Endothelial cell (in vitro differentiated cells): ENCODE measurements at regions not wholly inside any gene's neighbourhood (a gene's known extent, or its start where the extent isn't known, plus 50 kb on each side); places are given as distances from the start of the nearest gene placed in this dataset.

Experiments
- DNase-seq: peaks from one replicate; pipeline ENCODE4 v3.0.0; 2021; ENCODE audit warnings: low spot score
- H3K27ac Mint-ChIP-seq: one replicate; pipeline ENCODE4 v1.8.0; 2021; ENCODE audit warnings: mixed read lengths, inconsistent platforms; ENCODE audit not compliant: unreplicated experiment
- H3K27me3 Mint-ChIP-seq: one replicate; pipeline ENCODE4 v1.8.0; 2021; ENCODE audit warnings: mild to moderate bottlenecking, moderate library complexity, mixed read lengths, inconsistent platforms; ENCODE audit not compliant: unreplicated experiment
- H3K36me3 Mint-ChIP-seq: one replicate; pipeline ENCODE4 v1.8.0; 2021; ENCODE audit warnings: mild to moderate bottlenecking, low read depth, mixed read lengths, inconsistent platforms; ENCODE audit not compliant: unreplicated experiment
- H3K4me1 Mint-ChIP-seq: one replicate; pipeline ENCODE4 v1.8.0; 2021; ENCODE audit warnings: mild to moderate bottlenecking, mixed read lengths, inconsistent platforms; ENCODE audit not compliant: unreplicated experiment
- H3K4me3 Mint-ChIP-seq: one replicate; pipeline ENCODE4 v1.8.0; 2021; ENCODE audit warnings: mild to moderate bottlenecking, mixed read lengths, inconsistent platforms; ENCODE audit not compliant: unreplicated experiment
- H3K9me3 Mint-ChIP-seq: one replicate; pipeline ENCODE4 v1.8.0; 2021; ENCODE audit warnings: mixed read lengths, inconsistent platforms; ENCODE audit not compliant: unreplicated experiment
- TF ChIP-seq, protein P1 (sequence below): fragments of 200-600 bp; sonication (generic); IDR thresholded peaks from one replicate; pipeline ENCODE4 v1.5.0; 2021; ENCODE audit warnings: antibody characterized with exemption; ENCODE audit not compliant: unreplicated experiment

DNA sequence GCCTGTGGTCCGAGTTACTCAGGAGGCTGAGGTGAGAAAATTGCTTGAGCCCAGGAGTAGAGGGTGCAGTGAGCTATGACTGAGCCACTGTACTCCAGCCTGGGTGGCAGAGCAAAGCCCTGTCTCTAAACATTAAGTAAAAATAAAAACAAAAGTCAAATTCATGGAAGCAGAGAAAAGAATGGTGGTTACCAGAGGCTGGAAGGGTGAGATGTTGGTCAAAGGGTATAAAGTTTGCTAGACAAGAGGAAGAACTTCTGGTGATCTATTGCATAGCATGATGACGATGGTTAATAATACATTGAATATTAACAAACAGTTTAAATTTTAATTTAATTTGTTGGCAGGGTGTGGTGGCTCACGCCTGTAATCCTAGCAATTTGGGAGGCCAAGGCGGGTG lies 68.1 kb downstream of the CRPPA start:
- Mint-ChIP-seq H3K27me3 (no peaks in the 10 kb centered on the region), H3K36me3 (no peaks in the 10 kb centered on the region), H3K4me3 (no peak overlapping the region), H3K9me3 (no peaks in the 10 kb centered on the region), H3K27ac (no peak overlapping the region), H3K4me1 (no peaks in the 10 kb centered on the region)
- TF ChIP-seq, protein P1, sequence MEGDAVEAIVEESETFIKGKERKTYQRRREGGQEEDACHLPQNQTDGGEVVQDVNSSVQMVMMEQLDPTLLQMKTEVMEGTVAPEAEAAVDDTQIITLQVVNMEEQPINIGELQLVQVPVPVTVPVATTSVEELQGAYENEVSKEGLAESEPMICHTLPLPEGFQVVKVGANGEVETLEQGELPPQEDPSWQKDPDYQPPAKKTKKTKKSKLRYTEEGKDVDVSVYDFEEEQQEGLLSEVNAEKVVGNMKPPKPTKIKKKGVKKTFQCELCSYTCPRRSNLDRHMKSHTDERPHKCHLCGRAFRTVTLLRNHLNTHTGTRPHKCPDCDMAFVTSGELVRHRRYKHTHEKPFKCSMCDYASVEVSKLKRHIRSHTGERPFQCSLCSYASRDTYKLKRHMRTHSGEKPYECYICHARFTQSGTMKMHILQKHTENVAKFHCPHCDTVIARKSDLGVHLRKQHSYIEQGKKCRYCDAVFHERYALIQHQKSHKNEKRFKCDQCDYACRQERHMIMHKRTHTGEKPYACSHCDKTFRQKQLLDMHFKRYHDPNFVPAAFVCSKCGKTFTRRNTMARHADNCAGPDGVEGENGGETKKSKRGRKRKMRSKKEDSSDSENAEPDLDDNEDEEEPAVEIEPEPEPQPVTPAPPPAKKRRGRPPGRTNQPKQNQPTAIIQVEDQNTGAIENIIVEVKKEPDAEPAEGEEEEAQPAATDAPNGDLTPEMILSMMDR: no peak
- no peak for DNase-seq

DNA sequence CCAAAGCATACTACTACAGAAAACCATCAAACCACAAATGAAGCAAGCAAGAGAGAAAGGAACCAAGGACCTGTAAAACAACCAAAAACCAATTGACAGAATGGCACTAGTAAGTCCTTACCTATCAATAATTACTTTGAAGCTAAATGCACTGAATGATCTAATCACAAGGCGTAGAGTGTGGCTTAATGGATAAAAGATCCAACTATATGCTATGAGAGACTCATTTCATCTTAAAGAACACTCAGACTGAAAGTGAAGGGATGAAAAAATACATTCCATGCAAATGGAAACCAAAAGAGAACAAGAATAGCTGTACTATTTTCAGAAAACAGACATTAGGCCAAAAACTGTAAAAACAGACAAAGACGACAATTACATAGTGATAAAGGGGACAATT lies 70.7 kb downstream of the CRPPA start:
- Mint-ChIP-seq H3K9me3 (no peaks in the 10 kb centered on the region), H3K4me3 (no peak overlapping the region)

DNA sequence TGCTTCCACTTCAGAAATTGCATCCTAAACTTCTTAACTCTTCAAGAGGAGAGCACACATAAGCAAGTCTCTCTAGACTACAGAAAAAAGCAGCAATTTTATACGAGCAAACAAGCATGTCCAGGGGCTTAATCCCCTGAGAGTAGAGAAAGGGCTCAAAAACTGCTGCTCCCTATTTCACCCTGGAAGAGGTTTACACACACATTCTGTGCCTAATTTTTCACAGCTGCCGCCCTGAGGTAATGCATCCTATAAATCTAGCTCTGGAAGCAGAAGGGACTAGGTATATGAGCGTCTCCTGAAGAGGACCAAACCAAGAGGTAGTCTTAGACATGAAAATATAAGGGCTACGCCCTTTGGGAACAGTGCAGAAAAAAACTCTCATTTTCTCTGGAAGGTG lies 73.1 kb downstream of the CRPPA start:
- Mint-ChIP-seq H3K9me3 (no peaks in the 10 kb centered on the region), H3K27me3 (no peaks in the 10 kb centered on the region), H3K27ac (no peak overlapping the region), H3K4me3 (no peak overlapping the region), H3K4me1 (no peaks in the 10 kb centered on the region), H3K36me3 (no peaks in the 10 kb centered on the region)
- no peak for DNase-seq
- TF ChIP-seq, protein P1: no peak

More for the DNA sequence above, 70.7 kb downstream of the CRPPA start:
- TF ChIP-seq, protein P1: no peak
- DNase-seq: no peak
- no peak overlapping the region for H3K27ac Mint-ChIP-seq
- H3K27me3 Mint-ChIP-seq: no peaks in the 10 kb centered on the region
- H3K4me1 Mint-ChIP-seq: no peaks in the 10 kb centered on the region
- no peaks in the 10 kb centered on the region for H3K36me3 Mint-ChIP-seq

DNA sequence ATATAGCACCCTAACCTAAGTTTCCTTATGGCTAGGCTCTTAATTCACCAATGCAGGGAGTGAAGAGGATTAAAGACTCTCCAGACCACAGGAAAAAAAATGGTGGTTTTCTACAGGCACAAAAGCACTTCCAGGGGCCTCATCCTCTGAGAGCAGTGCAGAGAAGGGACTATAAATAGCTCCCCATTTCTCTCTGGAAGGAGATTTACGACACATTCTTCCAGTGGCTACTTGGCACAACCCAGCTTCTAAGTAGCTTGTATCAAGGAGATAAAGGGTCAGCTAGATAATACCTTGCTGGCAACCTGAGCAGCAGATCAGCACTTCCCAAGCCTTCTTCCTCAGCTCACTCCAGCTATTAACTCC lies 73.5 kb downstream of the CRPPA start:
- no peaks in the 10 kb centered on the region for H3K9me3 Mint-ChIP-seq
- no peak overlapping the region for H3K4me3 Mint-ChIP-seq
- DNase-seq: no peak
- no peak overlapping the region for H3K27ac Mint-ChIP-seq
- no peaks in the 10 kb centered on the region for H3K27me3 Mint-ChIP-seq
- TF ChIP-seq, protein P1: no peak
- no peaks in the 10 kb centered on the region for H3K4me1 Mint-ChIP-seq
- no peaks in the 10 kb centered on the region for H3K36me3 Mint-ChIP-seq

DNA sequence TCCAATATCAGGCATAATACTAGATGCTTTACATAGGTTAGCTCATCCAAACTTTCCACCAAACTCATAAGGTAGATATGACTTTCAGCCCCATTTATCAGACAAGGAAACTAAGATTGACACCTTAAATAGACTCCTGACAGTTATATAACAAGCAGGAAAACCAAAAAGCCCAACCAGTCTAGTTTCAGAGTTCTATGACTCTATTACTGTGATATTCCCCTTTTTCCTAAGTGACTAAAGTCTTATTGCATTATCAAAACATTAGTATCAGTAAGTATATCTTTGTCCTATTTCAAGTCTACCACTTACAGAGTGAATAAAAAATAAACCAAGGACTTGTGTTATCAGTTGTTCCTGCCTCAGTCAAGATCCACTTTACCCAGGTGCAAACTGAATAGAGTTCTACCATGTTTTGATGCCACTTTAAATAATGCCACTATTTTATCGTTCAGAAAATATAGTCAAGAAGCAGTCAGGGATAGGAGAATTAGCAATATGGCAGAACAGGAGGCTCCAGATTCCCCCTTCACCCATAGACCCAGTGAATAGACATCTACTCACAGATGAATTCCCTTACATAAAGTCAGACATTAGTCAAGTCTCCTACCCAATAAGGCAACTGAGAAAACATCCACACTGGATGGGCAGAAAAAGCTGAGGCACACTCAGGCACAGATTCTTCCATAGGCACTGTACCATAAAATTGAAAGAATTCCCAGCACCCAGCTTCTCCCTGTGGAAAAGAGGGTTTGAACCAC lies 74.1 kb downstream of the CRPPA start:
- no peaks in the 10 kb centered on the region for H3K27me3 Mint-ChIP-seq
- no peak for DNase-seq
- no peaks in the 10 kb centered on the region for H3K36me3 Mint-ChIP-seq
- no peak overlapping the region for H3K27ac Mint-ChIP-seq
- no peaks in the 10 kb centered on the region for H3K4me1 Mint-ChIP-seq
- TF ChIP-seq, protein P1: no peak
- H3K4me3 Mint-ChIP-seq: no peak overlapping the region
- no peaks in the 10 kb centered on the region for H3K9me3 Mint-ChIP-seq
